ENCODE measurements at regions not wholly inside any gene's neighbourhood (a gene's known extent, or its start where the extent isn't known, plus 50 kb on each side); places are given as distances from the start of the nearest gene placed in this dataset.
A peak's percentile ranks its signal among the peaks of the same experiment; 100 is the strongest.

- H3K4me1 ChIP-seq: no peaks in the 10 kb centered on the region
- H3K27me3 ChIP-seq: no peaks in the 10 kb centered on the region
- TF ChIP-seq EP300 (IDR thresholded peaks at IDR 0.05) (no peak), CTCF (IDR thresholded peaks at IDR 0.05) (no peak)
- no peaks in the 10 kb centered on the region for H3K9me3 ChIP-seq
- intact Hi-C loops (cut with DNase I): no loop called here
- no peak overlapping the region for H3K4me3 ChIP-seq
- WGBS: 83% methylated on average over 5 of the region's 5 CpGs
- no peak overlapping the region for H3K27ac ChIP-seq (replicated peaks in 1 of 4)
- peak; percentile 26 for DNase-seq (ENCODE audit: extremely low spot score)
- no peaks in the 10 kb centered on the region for H3K36me3 ChIP-seq
These were observed 334.0 kb downstream of the NUAK1 start for GRCh38 chr12:105804591-105805265.

- Histone ChIP-seq H3K36me3 (no peaks in the 10 kb centered on the region), H3K4me1 (no peaks in the 10 kb centered on the region), H3K27me3 (no peaks in the 10 kb centered on the region), H3K9me3 (no peaks in the 10 kb centered on the region), H3K4me3 (no peak overlapping the region), H3K27ac (replicated peaks in 1 of 4) (no peak overlapping the region)
- WGBS: 83% methylated on average over 4 of the region's 4 CpGs
- DNase-seq (ENCODE audit: extremely low spot score): peak; percentile 19
- no peak for TF ChIP-seq POLR2AphosphoS5 (IDR thresholded peaks at IDR 0.05)
- intact Hi-C loops (cut with DNase I): no loop called here
These were observed 332.9 kb downstream of the NUAK1 start for GRCh38 chr12:105805730-105806399.

- Histone ChIP-seq H3K27ac (replicated peaks in 1 of 4) (no peak overlapping the region), H3K27me3 (no peaks in the 10 kb centered on the region), H3K36me3 (no peaks in the 10 kb centered on the region), H3K4me1 (no peaks in the 10 kb centered on the region), H3K4me3 (no peak overlapping the region), H3K9me3 (no peaks in the 10 kb centered on the region)
- 100% methylated on average over 2 of the region's 2 CpGs for WGBS
- intact Hi-C loops (cut with DNase I): no loop called here
- DNase-seq (ENCODE audit: extremely low spot score): peak; percentile 31
- TF ChIP-seq EP300 (IDR thresholded peaks at IDR 0.05): no peak
- TF ChIP-seq POLR2A (IDR thresholded peaks at IDR 0.05; ENCODE audit: low read depth): no peak
- TF ChIP-seq POLR2AphosphoS5 (IDR thresholded peaks at IDR 0.05): no peak
- no peak for TF ChIP-seq CTCF (IDR thresholded peaks at IDR 0.05)
These were observed 332.4 kb downstream of the NUAK1 start for GRCh38 chr12:105806400-105806770.

GRCh38 chr12:105812366-105812765 lies 326.4 kb downstream of the NUAK1 start:
- 78% methylated on average over 1 of the region's 1 CpG for WGBS
- Histone ChIP-seq H3K9me3 (no peaks in the 10 kb centered on the region), H3K4me3 (no peak overlapping the region), H3K36me3 (no peaks in the 10 kb centered on the region), H3K27ac (replicated peaks in 1 of 4) (no peak overlapping the region), H3K27me3 (no peaks in the 10 kb centered on the region), H3K4me1 (peaks cover 0 to 8% (median 3%) of the 10 kb centered on the region in 4 donors)
- intact Hi-C loops (cut with DNase I): no loop called here
- TF ChIP-seq POLR2A (IDR thresholded peaks at IDR 0.05; ENCODE audit: low read depth) (no peak), EP300 (IDR thresholded peaks at IDR 0.05) (no peak), CTCF (IDR thresholded peaks at IDR 0.05) (no peak), POLR2AphosphoS5 (IDR thresholded peaks at IDR 0.05) (no peak)
- DNase-seq (ENCODE audit: extremely low spot score): no peak

- H3K27me3 ChIP-seq: no peaks in the 10 kb centered on the region
- H3K36me3 ChIP-seq: no peaks in the 10 kb centered on the region
- intact Hi-C loops (cut with DNase I): no loop called here
- 86% methylated on average over 5 of the region's 5 CpGs for WGBS
- TF ChIP-seq POLR2A (IDR thresholded peaks at IDR 0.05; ENCODE audit: low read depth): no peak
- TF ChIP-seq EP300 (IDR thresholded peaks at IDR 0.05): no peak
- no peak for TF ChIP-seq CTCF (IDR thresholded peaks at IDR 0.05)
- TF ChIP-seq POLR2AphosphoS5 (IDR thresholded peaks at IDR 0.05): no peak
- no peaks in the 10 kb centered on the region for H3K9me3 ChIP-seq
- H3K27ac ChIP-seq (replicated peaks in 1 of 4): no peak overlapping the region
- DNase-seq (ENCODE audit: extremely low spot score): peak; percentile 75
- H3K4me1 ChIP-seq: peaks cover 0 to 8% (median 3%) of the 10 kb centered on the region in 4 donors
- no peak overlapping the region for H3K4me3 ChIP-seq
These were observed 325.6 kb downstream of the NUAK1 start for GRCh38 chr12:105813201-105813600.

Measured in esophagus muscularis mucosa (tissue), 4 donors.